ENCODE measurements at regions not wholly inside any gene's neighbourhood (a gene's known extent, or its start where the extent isn't known, plus 50 kb on each side); places are given as distances from the start of the nearest gene placed in this dataset.
"Not testable (repeated sequence)": the region's sequence is repeated elsewhere in the genome, so short reads cannot be mapped to it uniquely, and the experiment has no call there.

DNA sequence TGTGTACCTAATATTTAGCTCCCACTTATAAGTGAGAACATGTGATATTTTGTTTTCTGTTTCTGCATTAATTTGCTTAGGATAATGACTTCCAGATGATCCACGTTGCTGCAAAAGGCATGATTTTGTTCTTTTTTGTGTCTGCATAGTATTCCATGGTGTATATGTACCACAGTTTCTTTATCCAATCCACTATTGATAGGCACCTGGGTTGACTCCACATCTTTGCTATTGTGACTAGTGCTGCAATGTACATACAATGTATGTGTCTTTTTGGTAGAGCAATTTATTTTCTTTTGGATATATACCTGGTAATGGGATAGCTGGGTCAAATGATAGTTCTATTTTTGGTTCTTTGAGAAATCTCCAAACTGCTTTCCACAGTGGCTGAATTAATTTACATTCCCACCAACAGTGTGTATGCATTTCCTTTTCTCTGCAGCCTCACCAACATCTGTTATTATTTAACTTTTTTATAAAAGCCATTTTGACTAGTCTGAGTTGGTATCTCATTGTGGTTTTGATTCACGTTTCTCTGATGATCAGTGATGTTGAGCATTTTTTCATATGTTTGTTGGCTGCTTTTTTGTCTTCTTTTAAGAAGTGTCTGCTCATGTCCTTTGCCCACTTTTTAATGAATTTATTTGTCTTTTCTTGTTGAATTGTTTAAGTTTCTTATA, 102.8 kb upstream of the GAS1 start:
- H3K27ac ChIP-seq (ENCODE audit: insufficient read depth, low read depth, low read length); H3K4me3 ChIP-seq (replicated peaks in 1 of 3; ENCODE audit: insufficient read depth in 1 of 3, low read depth in 1 of 3, low read length in 3 of 3); intact Hi-C loops (cut with micrococcal nuclease); H3K79me2 ChIP-seq (ENCODE audit: control insufficient read depth, insufficient read depth, low read length); H3K36me3 ChIP-seq (ENCODE audit: control insufficient read depth in 2 of 2, extremely low read depth in 1 of 2, insufficient read depth in 2 of 2, low read length in 2 of 2); BruUV-seq (replicated peaks); H3K4me1 ChIP-seq (ENCODE audit: control insufficient read depth, extremely low read depth, insufficient read depth, low read length); POLR2A ChIA-PET; H2AFZ ChIP-seq (ENCODE audit: low read depth, low read length); H3K4me2 ChIP-seq (ENCODE audit: insufficient read depth, low read length); FAIRE-seq; DNase-seq (ENCODE audit: low read depth, low spot score); H3K9me1 ChIP-seq (replicated peaks; ENCODE audit: control insufficient read depth, extremely low read depth, insufficient read depth, low read length); dilution Hi-C loops (cut with MboI; ENCODE audit: extremely low pct_ligation_motif_present, low sequenced_read_pairs); H3K9me3 ChIP-seq (replicated peaks; ENCODE audit: control insufficient read depth, insufficient read depth, low read length); H3K27me3 ChIP-seq (ENCODE audit: control insufficient read depth in 2 of 2, insufficient read depth in 2 of 2, low read length in 2 of 2); H3K9ac ChIP-seq (replicated peaks; ENCODE audit: extremely low read depth, insufficient read depth, low read length); CTCF ChIA-PET; H4K20me1 ChIP-seq (replicated peaks; ENCODE audit: control insufficient read depth, extremely low read depth, insufficient read depth, low read length): not testable (repeated sequence)

DNA sequence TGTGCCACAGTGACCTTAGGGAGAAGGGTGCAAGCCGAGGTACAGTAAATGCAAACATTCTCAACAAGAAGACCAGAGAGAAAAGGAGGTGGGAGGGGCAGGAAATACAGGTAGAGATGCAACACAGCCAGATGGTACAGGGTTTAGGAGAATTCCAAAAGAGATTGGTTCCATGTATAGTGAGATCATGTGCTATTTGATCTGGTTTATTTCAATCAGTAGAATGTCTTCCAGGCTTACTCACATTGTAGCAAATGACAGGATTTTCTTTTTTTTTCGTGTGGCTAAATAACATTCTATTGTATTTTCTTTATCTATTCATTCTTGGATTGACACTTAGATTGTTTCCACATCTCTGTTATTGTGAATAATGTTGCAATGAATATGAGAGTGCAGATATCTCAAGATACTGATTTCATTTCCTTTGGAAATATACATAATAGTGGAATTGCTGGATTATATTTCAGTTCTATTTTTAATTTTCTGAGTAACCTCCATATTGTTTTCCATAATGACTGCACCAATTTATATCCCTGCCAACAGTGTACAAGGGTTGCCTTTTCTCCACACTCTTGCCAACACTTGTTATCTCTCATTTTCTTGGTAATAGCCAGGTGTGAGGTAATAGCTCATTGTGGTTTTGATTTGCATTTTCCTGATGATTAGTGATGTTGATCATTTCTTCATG, 107.8 kb upstream of the GAS1 start:
- ChIA-PET POLR2A (no interaction called here), CTCF (no interaction called here)
- no peaks in the 10 kb centered on the region for H3K27me3 ChIP-seq (ENCODE audit: control insufficient read depth in 2 of 2, insufficient read depth in 2 of 2, low read length in 2 of 2)
- intact Hi-C loops (cut with micrococcal nuclease) = no loop called here
- no peak overlapping the region for H3K9ac ChIP-seq (replicated peaks; ENCODE audit: extremely low read depth, insufficient read depth, low read length)
- H3K4me2 ChIP-seq (ENCODE audit: insufficient read depth, low read length) = no peak overlapping the region
- DNase-seq (ENCODE audit: low read depth, low spot score) (no peak), FAIRE-seq (no peak)
- no peak overlapping the region for H2AFZ ChIP-seq (ENCODE audit: low read depth, low read length)
- dilution Hi-C loops (cut with MboI; ENCODE audit: extremely low pct_ligation_motif_present, low sequenced_read_pairs) = no loop called here
- no peaks in the 10 kb centered on the region for H3K9me3 ChIP-seq (replicated peaks; ENCODE audit: control insufficient read depth, insufficient read depth, low read length)
- BruUV-seq (replicated peaks) = no TSS peak
- no peaks in the 10 kb centered on the region for H4K20me1 ChIP-seq (replicated peaks; ENCODE audit: control insufficient read depth, extremely low read depth, insufficient read depth, low read length)
- no peak overlapping the region for H3K27ac ChIP-seq (ENCODE audit: insufficient read depth, low read depth, low read length)
- H3K36me3 ChIP-seq (ENCODE audit: control insufficient read depth in 2 of 2, extremely low read depth in 1 of 2, insufficient read depth in 2 of 2, low read length in 2 of 2) = no peaks in the 10 kb centered on the region
- TF ChIP-seq EZH2 (IDR thresholded peaks at IDR 0.05; ENCODE audit: borderline replicate concordance, low read depth, low read length, severe bottlenecking) = no peak
- TF ChIP-seq, protein P1, sequence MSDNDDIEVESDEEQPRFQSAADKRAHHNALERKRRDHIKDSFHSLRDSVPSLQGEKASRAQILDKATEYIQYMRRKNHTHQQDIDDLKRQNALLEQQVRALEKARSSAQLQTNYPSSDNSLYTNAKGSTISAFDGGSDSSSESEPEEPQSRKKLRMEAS (IDR thresholded peaks at IDR 0.05; ENCODE audit: insufficient read depth, insufficient read length) = no peak
- TF ChIP-seq FOS (IDR thresholded peaks at IDR 0.05; ENCODE audit: borderline replicate concordance, insufficient read depth, low read length) = no peak
- TF ChIP-seq POLR2A (IDR thresholded peaks at IDR 0.05; ENCODE audit: low read depth, low read length) = no peak
- TF ChIP-seq POLR2AphosphoS5 (IDR thresholded peaks at IDR 0.05; ENCODE audit: insufficient read depth, low read depth, low read length) = no peak
- TF ChIP-seq GATA2 (IDR thresholded peaks at IDR 0.05; ENCODE audit: insufficient read depth, insufficient read length, low read depth, low read length) = no peak
- TF ChIP-seq MYC (IDR thresholded peaks at IDR 0.05; ENCODE audit: low read depth, low read length) = no peak
- no peak for TF ChIP-seq JUN (IDR thresholded peaks at IDR 0.05; ENCODE audit: borderline replicate concordance, insufficient read depth, insufficient read length, low read depth)
- TF ChIP-seq, protein P2, sequence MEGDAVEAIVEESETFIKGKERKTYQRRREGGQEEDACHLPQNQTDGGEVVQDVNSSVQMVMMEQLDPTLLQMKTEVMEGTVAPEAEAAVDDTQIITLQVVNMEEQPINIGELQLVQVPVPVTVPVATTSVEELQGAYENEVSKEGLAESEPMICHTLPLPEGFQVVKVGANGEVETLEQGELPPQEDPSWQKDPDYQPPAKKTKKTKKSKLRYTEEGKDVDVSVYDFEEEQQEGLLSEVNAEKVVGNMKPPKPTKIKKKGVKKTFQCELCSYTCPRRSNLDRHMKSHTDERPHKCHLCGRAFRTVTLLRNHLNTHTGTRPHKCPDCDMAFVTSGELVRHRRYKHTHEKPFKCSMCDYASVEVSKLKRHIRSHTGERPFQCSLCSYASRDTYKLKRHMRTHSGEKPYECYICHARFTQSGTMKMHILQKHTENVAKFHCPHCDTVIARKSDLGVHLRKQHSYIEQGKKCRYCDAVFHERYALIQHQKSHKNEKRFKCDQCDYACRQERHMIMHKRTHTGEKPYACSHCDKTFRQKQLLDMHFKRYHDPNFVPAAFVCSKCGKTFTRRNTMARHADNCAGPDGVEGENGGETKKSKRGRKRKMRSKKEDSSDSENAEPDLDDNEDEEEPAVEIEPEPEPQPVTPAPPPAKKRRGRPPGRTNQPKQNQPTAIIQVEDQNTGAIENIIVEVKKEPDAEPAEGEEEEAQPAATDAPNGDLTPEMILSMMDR (IDR thresholded peaks at IDR 0.05; ENCODE audit: extremely low read depth in 1 of 2, insufficient read depth in 1 of 2, low read depth in 1 of 2, low read length in 2 of 2) = no peak
- H3K79me2 ChIP-seq (ENCODE audit: control insufficient read depth, insufficient read depth, low read length) = no peaks in the 10 kb centered on the region
- H3K4me3 ChIP-seq (replicated peaks in 1 of 3; ENCODE audit: insufficient read depth in 1 of 3, low read depth in 1 of 3, low read length in 3 of 3) = no peak overlapping the region
- H3K9me1 ChIP-seq (replicated peaks; ENCODE audit: control insufficient read depth, extremely low read depth, insufficient read depth, low read length) = no peaks in the 10 kb centered on the region
- H3K4me1 ChIP-seq (ENCODE audit: control insufficient read depth, extremely low read depth, insufficient read depth, low read length) = no peaks in the 10 kb centered on the region

Measured in endothelial cell of umbilical vein (primary cell).